ENCODE measurements at regions not wholly inside any gene's neighbourhood (a gene's known extent, or its start where the extent isn't known, plus 50 kb on each side); places are given as distances from the start of the nearest gene placed in this dataset.

DNA sequence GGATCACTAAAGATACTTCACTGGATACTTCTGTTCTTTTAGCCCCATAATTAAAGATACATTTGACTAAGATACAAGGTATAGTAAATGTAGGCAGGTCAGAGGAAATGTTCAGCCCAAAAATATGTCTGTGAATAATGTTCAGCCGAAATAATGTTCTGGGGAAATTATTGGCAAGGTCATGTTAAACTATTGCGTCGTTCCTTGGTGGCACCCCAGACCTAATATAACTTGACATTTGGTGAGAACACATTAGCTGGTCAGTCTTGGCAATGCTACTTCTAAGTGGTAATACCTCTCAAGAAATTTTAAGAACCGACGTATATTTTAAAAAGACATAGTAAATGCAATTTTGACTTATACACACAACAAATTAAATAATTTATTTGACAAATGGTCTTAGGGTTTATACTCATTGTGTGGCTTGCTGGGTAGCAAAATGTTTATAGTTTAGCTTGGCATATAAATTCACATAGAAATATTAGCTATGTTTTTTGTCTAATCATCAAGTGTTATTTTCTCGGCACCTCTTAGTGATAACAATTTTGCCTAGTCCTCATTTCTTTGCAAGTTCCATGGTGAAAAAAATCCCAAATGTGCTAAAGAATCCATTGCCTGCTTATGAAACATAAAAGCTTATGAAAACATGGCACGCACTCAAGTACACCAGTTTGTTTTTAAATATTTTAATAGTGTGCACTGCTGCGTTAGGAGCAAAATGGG is 270.3 kb upstream of the NEBL start:
- no peak for DNase-seq

GRCh38 chr10:21166557-21167287 is 269.6 kb upstream of the NEBL start:
- DNase-seq = peak; percentile 45

GRCh38 chr10:21165489-21165888 is 268.4 kb upstream of the NEBL start:
- no peak for DNase-seq

DNA sequence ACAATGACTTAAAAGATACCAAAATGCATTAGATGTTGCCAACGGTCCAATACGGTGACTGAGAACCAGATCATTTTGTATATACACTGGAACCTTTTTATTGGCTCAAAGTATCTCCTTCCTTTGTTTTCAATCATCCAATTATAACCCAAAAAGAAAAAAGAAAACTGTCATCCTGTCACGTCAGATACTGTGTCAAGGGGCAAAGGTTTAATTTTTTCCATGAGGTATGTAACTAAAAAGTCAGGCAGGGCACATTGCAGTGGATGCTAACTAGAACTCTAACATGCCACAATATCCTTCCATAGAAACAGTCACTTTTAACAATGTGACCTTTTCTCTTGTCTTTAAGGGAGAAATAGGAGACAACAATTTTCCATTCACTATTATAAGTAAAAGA is 267.6 kb upstream of the NEBL start:
- DNase-seq = no peak

GRCh38 chr10:21162948-21163347 is 265.8 kb upstream of the NEBL start:
- DNase-seq = no peak

DNA sequence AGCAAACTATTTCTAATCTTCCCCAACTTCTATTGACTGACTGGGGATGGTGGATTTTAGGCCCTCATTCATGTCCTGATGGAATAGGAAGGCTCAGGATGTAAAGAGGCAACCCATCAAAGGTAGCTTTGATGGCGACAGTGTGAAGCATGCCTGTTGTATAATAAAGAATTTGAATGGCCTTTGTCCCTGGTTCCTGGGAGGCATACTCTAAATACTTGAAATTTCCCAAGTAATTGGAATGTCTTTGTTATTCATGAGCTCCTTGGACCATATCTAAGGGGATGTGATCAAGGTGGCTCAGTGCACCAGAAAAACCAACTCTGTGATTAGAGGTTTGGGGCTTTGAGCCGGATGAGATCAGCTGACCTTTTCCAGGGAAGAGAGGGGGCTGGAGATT is 264.5 kb upstream of the NEBL start:
- no peak for DNase-seq

GRCh38 chr10:21161090-21161625 is 264.0 kb upstream of the NEBL start:
- DNase-seq = no peak

DNA sequence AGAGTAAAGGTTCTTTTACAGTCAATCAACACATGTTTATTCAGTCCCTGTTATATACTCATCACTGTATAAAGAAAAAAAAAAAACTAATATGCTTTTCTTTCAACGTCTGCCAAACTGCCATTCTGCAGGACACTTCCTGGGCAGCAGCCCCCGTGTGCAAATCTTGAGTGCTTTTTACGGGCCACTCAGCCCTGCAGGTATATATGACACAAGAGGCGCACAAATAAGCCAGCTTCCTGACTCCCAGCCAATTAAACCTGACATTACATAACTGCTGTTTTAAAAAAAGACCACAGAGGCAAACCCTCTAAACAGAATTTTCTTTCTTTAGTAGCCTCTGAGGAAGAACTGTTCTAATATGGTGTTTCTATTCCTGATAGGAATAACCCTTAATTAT is 263.0 kb upstream of the NEBL start:
- peak; percentile 74 for DNase-seq

DNA sequence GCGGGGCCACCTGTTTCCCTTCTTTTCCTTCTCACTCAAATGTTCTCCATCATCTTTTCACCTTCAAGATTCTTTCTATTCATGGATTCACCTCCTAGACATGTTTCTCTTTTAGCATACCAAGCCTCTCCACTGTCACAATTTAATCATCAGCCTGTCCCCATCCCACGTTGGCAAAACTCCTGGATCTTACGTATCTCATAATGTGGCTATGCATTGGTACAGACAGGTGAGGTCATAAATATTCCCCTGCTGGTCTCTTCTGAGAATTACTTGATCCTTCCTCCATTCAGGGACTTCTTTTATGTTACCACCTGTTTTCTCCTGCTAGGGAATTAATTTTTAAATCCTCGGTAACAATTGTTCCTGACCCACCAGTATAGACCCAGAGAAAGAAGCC is 262.6 kb upstream of the NEBL start:
- peak; percentile 48 for DNase-seq

- DNase-seq = no peak
These were observed 261.2 kb upstream of the NEBL start for GRCh38 chr10:21158301-21158700.

GRCh38 chr10:21157664-21158063 is 260.6 kb upstream of the NEBL start:
- DNase-seq = no peak

DNA sequence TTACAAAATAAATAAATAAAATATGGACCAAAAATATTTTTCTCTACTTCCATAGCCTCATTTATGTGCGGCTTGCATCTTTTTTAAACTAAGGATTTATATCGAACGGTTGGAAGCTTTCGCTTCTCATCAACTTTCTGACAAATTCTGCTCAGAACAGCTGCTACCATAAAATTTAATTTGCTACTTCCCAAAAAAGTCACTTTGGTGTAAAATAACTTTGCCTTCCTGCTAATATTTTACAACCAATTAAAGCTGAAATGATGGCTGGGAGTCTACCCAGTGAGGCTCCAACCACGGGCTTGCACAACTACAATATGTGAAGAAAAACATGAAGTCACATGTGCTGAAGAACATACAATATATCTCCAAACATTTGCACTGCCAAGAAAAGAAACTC is 253.1 kb upstream of the NEBL start:
- DNase-seq = no peak

DNA sequence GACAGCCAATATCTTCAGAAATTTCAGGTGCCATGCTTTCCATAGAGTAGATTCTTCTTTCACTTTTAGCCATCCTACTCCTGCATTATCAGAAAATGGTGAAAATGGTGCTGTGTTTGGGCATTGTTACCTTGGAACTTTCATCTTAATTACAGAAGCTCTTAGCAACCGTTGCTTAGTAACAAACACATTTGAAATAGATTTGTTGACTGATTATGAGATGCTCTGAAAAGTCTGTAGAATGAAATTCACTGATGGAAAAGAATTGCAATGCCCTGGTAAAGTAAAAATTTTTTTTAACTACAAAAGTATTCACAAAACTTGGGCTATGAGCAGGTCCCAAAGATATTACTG is 249.3 kb upstream of the NEBL start:
- no peak for DNase-seq

GRCh38 chr10:21145751-21146435 is 248.8 kb upstream of the NEBL start:
- DNase-seq = no peak

- no peak for DNase-seq
These were observed 246.9 kb upstream of the NEBL start for GRCh38 chr10:21144047-21144446.

- no peak for DNase-seq
These were observed 244.9 kb upstream of the NEBL start for GRCh38 chr10:21141946-21142492.

- DNase-seq = peak; percentile 23
These were observed 241.7 kb upstream of the NEBL start for GRCh38 chr10:21138769-21139340.

GRCh38 chr10:21135023-21135931 is 238.2 kb upstream of the NEBL start:
- no peak for DNase-seq

DNA sequence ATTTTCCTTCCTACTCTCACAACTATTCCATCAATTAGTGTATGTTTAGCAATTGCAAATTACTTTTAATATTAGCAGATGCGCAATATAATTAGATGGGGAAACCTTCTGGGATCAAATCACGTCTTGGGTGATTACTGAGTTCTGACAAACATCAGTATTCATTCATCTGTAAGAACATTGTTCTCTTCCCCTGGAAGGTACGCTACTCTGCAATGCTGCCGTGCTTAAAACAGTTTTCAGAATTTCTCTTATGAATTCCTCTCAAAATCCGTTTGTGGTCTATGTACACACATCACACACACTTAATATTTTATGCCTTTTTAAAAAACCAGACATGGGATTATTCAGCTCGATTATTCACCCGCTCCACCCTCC is 237.5 kb upstream of the NEBL start:
- DNase-seq = no peak

DNA sequence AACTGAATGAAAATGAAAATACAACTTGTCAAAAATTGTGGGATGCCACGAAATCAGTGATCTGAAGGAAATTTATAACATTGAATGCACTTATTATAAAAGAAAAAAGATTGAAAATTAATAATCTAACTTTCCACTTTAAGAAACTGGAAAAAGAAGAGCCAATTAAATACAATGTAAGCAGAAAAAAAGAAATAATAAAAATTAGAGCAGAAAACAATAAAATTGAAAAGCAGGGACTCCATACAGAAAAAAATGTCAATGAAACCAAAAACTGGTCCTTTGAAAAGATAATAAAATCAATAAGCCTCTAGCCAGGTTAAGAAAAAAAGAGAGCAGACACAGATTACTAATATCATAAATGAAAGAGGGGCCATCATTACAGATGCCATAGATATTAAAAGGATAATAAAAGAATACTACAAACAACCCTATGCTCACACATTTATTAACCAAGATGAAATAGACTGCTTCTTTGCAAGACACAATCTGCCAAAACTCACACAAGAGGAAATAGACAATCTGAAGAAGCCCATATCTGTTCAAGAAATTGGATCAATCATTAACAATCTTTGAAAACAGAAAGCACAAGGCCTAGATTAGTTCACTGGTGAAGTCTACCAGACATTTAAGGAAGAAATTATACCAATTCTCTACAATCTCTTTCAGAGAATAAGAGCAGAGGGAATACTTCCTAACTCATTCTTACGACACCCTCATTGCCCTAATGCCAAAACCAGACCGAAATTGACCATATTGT is 233.8 kb upstream of the NEBL start:
- DNase-seq = no peak

- no peak for DNase-seq
These were observed 233.0 kb upstream of the NEBL start for GRCh38 chr10:21130108-21130507.
